HG03520 (cell line): ENCODE measurements at regions not wholly inside any gene's neighbourhood (a gene's known extent, or its start where the extent isn't known, plus 50 kb on each side); places are given as distances from the start of the nearest gene placed in this dataset.
"Not testable (repeated sequence)": the region's sequence is repeated elsewhere in the genome, so short reads cannot be mapped to it uniquely, and the experiment has no call there.

Experiments
- ATAC-seq: cut with Tn5 transposase; IDR thresholded peaks from one replicate; pipeline ENCODE4 v1.9.1; 2021; ENCODE audit warnings: mild to moderate bottlenecking, moderate library complexity; ENCODE audit not compliant: unreplicated experiment

DNA sequence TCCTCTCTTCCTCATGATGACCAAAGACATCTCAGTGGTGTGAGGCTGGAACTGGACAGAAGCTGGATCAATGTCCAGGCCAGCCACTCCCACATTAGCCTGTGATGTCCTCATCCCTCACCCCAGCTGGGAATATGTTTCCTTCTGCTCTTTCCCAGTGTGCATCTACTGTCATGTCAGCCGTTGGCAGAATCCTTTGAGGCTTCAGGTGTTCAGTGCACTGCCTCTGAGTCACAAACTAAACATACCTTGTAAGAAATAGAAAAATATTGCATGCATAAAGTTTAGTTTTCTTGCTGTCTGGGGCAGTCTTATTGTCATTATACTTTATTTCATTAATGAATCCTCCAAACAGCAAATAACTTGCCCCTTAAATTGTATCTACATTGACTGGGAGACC, 161.6 kb upstream of the RASGRP1 start:
- ATAC-seq: no peak

DNA sequence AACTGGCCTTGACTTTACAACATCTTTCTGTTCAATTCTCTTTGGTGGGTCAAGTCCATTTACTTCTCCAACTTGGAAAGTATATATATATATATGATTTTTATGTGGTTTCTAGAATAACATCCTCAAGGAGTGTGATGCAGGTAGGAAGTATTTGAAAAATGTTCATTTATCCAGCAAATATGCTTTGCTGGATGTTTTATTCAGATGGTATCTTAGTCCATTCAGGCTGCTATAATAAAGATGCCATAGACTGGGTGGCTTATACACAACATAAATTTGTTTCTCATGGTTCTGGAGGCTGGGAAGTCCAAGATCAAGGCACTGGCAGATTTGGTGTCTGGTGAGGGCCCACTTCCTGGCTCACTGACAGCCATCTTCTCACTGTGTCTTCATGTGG, 168.7 kb upstream of the RASGRP1 start:
- no peak for ATAC-seq

DNA sequence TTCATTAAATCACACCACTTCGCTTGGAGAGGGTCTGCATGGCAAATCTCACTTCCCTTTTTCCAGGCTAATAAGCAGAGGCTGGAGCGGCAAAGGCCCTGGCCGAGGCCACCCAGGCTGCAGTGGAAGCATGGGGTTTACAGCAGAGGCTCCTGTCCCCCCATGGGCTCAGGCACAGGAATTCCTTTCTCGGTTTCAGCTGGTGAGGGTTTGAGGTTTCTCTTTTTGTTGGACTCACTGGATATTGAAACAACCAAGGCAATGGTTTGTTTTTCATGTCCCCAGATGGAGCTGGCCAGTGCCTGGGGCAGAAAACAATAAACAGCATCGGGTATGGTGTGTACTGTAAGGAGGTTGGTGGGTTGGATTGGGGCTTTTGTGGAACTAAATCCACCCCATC, 175.6 kb upstream of the RASGRP1 start:
- no peak for ATAC-seq

DNA sequence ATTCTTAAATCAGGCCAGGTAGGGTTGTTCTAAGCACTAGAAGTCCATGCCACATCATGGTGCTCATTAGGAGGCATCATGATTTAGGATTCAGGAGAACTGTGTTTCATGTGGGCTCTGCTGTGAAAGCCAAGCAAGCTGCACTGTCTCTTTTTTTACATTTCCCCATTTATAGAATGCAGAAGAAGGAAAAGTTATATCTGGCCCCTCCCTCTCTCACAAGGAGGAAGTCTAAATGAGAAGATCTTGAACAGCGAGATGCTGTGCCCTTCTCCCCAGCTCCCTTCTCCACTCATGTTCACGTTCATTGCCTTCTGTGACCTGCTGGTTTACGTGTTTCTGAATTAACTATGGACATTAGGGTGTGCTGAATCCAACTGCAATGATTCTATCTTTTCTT, 178.5 kb upstream of the RASGRP1 start:
- ATAC-seq: no peak

DNA sequence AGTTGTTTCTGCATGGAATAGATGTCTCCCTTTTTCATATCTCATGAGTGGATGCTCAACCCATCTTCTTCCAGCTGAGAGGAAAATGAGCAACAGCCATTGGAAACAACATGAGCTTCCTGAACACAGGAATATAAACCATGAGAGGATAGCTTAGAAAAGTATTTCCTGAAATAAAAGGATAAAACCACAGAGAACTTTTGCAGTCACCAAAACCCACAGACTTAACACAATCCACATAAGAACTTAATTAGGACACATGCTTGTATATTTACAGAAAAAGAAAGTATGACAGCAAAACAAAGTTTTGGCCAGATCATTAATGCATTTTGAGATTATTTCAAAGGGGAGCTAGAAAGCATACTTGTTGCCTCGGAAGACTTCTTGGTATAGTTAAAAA, 180.5 kb upstream of the RASGRP1 start:
- no peak for ATAC-seq

DNA sequence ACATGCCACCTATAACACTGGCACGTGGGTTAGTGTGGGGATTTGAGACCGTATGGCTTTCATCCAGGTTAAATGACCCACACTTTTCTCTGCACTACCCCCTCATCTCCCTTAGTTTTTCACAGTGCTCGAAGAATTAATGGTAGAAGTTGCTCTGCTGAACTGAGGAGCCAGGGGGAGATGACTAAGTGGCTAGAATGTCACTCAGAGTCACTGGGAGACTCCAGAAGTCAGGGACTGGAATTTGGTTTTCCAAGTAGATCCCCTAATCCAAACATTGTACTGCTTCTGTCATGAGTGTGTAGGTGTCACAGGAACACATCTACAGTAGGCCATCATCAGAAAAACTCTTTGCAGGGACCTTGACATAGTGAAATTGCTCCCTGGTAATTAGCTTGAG, 181.0 kb upstream of the RASGRP1 start:
- no peak for ATAC-seq

DNA sequence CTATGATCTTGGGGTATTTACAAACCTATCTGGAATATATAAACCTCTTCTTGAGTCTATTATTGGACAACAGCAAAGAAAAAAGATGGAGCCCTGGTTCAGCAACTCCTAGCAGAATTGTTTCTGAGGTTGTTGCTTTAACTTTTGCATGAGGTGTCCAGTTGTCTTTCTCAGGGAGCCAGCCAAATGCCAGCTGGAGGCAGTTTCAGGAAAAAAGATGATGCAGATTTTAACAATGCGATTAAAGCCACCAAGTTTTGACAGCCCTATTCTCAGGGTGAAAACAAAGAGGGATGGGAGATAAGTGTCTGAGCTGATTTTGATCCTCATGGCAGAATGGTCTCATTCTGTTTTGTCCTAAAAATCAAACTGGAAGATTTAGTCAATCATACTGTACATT, 181.6 kb upstream of the RASGRP1 start:
- ATAC-seq: no peak

DNA sequence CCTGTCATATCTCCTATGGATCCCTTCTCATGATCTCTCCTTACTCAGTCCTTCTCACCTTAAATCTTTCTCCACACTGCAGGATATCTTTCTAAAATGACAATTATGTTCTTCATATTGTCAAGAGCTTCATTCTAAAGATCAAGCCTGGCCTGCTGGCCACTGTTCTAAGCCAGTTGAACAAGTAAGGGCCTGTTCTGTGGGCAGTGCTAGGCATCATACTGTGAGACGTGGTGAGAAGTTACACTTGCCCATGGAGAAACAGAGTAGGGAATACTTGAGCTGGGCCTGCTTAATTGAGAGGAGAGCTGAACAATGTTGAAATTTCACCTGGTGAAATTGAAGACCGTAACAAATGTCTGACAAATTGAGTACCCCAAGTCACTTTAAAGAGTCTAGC, 184.1 kb upstream of the RASGRP1 start:
- ATAC-seq: no peak

DNA sequence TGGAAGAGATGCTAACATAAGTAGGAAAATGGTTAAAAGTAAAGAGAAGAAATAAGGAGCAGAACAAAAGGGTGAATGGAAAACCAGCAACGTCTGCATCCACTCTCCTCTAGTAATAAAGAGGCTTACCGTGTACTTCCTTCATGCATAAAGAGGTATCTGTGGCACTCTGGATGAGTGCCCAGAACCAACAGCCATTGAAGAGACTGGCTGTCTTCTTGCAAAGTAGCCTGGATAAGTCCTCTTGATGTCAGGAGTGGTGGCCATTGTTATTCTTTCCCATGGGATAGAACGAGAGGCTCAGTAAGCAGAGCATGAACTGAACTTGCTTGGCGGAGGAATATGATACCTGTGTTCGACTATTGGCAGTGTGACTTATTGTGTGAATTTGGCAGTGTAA, 186.2 kb upstream of the RASGRP1 start:
- no peak for ATAC-seq

DNA sequence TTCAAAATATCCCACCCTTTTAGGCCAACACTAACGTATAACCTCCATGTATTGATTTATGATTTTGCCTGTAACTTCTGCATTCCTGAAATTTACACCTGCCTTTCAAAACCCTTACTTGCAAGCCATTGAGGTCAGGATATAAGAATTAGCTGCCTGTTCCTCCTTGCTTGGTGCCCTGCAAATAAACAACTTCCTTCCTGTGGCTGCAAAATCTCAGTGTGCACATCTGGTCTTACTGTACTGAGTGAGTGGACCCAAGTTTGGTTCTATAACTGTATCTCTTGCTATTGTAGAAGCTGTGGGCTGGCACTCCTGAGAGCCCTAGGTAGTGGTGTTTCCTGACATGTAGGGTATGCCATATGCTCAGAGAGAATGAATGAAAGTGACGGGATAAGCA, 191.1 kb upstream of the RASGRP1 start:
- no peak for ATAC-seq

DNA sequence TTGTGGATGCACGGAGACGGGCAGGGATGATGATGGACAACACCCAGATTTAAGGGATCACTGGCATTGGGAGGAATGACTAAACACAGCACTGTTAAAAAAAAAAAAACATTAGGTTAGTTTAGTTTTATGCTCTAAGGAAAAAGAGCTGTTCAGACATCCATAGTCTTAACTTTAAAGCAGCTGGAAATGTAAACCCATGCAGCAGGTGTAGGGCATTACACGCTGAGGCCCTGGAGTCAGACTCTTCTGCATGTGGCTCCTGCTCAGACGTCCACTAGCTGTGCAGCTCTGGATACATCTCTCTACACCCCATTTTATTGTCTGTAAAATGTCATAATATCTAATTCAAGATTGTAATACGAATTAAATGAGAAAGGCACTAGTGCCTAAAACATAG, 191.8 kb upstream of the RASGRP1 start:
- no peak for ATAC-seq

DNA sequence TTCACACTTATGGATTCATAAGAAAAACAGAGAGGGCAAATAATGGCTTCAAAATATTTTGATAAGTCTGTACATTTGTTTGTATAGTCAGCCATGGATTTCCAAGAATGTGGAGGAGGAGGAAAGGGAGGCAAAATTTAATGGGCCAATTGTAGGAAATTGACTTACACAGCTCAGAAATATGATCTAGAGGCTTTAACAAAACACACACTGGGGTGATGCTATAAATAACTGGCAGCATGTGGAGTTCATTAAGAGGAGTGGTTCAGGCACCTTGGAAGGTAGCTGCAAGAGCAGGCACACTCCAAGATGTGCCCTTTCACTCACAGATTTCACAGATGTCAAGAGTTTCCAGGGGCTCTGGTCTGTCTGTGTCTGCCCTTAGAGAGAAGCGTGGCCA, 193.4 kb upstream of the RASGRP1 start:
- ATAC-seq: no peak

DNA sequence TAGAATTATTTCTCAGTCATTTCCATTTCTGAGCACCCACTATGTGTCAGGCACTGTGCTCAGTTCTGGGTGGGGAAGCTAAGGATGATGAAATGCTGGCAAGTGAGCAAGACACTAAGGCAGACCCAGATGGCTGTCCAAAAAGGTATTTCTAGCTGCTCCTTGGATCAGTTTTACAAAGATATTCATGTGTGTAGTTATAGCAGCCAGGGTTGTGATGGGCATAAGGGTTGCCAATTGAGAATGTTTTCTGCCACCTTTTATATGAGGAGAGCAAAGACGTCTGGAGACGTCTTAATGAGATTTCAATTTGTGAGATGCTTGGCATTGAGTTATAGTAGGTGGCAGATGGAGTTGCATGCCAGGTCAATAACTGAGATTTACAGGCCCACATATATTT, 197.1 kb upstream of the RASGRP1 start:
- ATAC-seq: no peak

DNA sequence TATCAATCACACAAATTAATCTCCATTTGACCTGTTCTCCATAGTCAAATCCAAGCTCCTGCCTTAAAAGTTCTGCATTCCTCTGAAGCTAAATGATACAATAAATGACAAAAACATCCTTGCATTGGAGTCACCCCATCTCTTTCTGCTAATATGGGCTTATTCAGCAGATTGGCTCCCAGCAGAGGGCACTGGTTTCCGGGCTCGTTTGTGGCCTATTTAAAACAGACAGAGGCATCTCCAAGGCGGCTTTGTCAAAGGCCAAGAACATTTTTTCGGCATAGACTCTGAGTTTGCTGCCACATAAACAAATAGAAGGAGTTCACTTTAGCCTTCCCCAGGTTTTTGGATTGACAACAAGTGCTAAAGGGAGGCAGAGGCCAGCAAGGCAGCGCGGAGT, 204.4 kb upstream of the RASGRP1 start:
- no peak for ATAC-seq

DNA sequence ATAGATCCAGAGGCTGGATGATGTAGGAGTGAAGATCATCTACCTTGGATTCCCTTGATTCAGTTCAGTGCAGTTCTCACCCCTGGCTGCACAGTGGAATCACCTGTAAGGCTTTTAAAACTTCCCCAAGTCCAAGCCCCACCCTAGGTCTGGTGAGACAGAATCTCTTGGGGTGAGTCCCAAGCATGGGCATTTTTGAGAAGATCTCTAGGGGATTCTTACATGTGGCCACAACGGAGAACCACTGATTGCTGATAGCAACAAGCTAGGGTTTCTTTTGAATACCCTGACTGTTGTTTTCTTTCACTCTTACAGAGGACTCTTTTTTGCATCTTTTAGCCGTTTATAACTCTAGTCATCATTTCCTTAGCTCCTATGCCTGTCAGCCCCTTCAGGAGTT, 204.9 kb upstream of the RASGRP1 start:
- no peak for ATAC-seq

DNA sequence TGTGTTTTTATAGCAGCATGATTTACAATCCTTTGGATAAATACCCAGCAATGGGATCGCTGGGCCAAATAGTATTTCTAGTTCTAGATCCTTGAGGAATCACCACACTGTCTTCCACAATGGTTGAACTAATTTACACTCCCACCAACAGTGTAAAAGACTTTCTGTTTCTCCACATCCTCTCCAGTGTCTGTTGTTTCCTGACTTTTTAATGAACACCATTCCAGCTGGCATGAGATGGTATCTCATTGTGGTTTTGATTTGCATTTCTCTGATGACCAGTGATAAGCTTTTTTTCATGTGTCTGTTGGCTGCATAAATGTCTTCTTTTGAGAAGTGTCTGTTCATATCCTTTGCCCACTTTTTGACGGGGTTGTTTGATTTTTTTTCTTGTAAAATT, 209.5 kb upstream of the RASGRP1 start:
- not testable (repeated sequence) for ATAC-seq

DNA sequence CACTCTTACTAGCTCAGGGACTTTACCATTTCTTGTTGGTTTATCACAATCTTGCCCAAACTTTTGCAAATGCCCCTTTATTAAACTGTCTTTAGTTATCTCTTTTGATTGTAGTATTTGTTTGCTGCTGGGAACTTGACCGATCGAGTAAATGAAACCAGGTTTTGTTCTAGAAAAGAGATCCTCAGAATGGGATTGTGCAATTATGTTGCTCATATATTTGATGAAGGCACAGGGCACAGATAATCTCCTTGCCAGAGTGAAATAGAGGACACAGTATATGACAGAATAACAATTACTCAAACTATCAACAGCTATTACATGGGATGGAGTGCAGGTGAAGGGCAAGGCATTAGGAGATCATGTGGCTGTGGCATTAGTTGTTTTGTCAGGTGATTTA, 216.6 kb upstream of the RASGRP1 start:
- ATAC-seq: no peak

DNA sequence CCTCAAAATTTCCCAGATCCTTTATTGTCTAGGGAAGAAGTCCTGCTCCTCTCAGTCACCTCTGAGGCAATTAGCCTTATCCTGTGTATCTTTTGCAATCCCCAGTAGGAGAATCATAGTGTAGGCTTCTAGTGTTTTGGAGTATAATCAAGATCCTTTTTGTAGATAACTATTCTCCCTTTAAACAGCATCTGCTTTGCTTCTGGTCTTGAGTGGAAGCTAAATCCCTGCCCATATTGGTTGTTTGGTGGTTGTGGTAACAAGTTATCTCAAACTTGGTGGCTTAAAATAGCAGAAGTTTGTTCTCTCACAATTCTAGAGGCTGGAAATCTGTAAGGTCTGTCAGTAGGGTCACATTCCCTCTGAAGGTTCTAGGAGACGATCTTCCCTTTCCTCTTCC, 217.5 kb upstream of the RASGRP1 start:
- no peak for ATAC-seq

DNA sequence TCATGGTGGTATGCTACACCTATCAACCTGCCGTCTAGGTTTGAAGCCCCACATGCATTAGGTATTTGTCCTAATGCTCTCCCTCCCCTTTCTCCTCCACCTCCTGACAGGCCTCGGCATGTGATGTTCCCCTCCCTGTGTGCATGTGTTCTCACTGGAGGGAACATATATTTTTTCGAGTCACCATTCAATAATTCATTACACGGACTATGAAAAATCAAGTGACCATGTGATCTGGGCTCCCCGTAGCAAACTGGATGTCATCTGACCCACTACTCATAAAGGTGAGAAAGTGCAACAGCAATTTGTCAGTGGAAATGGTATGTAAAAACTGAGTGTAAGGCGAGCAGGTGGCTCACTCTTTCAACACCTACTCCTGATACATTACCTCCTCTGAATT, 224.3 kb upstream of the RASGRP1 start:
- no peak for ATAC-seq

DNA sequence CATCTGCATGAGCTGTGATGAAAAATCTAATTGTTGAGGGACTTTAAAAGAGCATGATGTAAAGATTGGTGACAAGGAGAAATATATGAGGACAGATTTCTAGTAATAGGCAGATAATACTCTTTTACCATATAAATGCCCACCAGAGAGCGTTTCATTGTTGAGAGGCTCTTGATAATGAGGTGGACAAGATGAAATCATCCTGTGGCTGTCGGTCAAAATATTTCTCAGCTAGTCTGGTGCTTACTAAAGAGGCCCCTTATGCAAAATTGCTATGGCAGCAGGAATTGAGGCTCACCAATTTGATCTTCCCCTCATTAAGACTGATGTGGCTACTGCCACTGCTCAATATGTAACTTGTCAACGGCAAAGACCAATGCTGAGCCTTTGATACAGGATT, 225.0 kb upstream of the RASGRP1 start:
- no peak for ATAC-seq

DNA sequence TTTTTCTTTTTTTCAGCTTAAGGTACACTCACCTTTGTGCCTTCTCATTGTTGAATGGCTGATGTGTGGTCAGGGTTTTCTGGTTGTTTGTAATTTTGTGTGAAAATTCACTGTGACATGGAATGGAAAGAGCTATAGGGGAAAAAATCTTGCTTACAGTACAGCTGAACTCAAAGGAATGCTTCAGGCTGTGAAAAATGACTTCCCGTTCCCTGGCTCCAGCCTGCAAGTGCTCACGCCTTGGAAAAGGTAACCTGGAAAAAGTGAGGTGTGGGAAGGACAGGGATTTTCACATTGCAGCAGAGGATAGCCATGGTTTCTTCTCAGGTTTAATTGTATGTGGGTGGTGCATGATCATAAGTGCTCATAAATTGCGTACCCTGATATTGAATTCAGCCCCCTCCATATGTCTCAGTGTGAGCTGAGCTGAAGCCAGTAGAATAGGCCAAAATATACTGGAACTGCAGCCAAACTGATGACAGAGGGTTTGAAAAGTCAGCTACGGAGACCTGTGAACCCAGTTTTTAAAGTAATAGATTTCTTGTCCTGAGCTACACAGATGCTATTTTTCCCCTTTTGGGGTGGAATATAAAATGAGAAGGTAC, 228.7 kb upstream of the RASGRP1 start:
- no peak for ATAC-seq

DNA sequence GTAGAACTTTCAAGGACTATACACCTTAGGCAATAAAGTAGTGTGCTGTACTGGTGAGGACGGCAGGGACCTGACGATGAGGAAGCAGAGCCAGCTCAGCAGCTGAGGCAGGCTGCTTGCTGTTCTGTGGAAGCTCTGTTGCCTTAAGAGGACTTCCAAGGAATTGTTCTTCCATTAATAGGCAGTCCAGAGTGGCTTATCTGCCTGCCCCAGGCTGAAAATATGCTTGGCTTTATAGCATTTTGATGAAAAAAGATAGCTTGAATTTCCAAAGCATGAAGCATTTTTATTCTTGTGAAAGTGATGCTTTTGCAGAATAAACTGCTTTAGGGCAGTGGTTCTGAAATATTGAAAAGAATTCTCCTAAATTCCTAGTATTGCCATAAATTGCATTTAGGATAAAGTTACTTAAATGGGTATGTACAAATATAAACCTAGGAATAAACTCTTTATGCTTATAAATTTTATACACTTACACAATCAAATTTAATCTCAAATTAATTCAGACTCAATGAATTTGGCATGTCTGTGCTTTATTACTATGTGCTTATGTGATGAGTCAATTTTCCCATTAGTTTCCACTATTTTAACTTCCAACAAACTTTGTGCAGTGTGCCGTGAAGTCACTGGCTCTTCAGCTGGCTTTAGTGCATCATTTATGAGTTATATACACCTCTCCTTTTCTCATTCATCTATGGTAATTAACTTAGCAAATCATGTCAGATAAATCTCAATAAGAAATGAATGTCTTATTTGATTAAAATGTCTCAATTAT, 231.0 kb upstream of the RASGRP1 start:
- ATAC-seq: no peak

DNA sequence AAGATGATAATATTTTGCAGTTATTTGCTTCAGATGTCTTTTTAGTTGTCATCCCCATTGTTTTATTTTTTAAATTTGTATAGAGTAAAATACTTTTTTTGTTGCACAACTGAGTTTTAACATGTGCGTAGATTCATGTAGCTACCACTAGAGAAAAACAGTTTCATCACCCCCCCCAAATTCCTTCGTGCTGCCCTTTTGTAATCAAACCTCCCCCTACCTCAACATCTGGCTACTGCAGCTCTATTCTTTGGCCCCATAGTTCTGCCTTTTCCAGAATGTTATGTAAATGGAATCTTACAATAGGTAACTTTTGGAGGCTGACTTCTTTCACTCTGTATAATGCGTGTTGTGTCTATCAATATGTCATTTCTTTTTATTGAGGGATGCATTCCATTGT, 232.0 kb upstream of the RASGRP1 start:
- no peak for ATAC-seq
